Fibroblast of pulmonary artery (primary cell): ENCODE measurements at regions not wholly inside any gene's neighbourhood (a gene's known extent, or its start where the extent isn't known, plus 50 kb on each side); places are given as distances from the start of the nearest gene placed in this dataset.

Source experiments
- DNase-seq: peaks from one replicate; pipeline ENCODE4 v3.0.0-alpha.2; 2010; ENCODE audit warnings: low read depth
- H3K4me3 ChIP-seq: replicated peaks from 2 replicates; pipeline ENCODE4 v1.5.1; 2011; ENCODE audit warnings: low read depth, mild to moderate bottlenecking, control low read depth, low read length, moderate library complexity
- TF ChIP-seq, protein P1 (sequence below): IDR thresholded peaks from 2 replicates; pipeline ENCODE4 v1.5.1; 2011; ENCODE audit warnings: mild to moderate bottlenecking, control low read depth, low read length, inconsistent platforms; ENCODE audit errors: missing control alignments

DNA sequence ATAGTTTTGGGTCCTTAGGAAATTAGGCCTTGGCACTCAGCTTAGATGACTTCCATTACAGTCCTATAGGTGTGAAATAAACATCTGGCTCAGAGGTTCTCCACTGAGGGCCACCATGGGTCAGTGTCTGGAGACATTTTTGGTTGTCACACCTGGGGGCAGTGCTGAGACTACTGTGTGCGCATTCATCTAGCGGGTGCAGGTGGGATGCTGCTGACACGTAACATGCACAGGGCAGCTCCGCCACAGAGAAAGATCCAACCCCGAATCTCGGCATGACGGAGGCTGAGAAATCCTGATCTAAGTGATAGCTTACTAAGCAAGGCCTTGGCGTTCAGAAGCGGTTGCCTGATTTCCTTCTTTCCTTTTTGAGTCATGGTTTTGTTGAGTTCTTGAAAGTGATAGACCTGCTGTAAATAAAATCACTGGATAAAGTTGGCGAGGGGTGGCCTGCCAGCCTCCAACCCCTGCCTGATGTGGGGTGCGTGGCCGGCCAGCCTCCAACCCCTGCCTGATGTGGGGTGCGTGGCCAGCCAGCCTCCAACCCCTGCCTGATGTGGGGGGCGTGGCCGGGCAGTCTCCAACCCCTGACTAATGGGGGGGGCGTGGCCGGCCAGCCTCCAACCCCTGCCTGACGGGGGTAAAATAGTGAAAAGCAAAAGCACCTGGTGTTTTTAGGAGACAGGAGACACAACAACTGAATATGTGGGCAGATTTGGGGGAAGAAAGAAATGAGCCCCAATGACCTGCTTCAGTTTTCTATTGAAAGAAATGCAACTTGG lies 158.1 kb downstream of the CDH26 start:
- no peak overlapping the region for H3K4me3 ChIP-seq
- TF ChIP-seq, protein P1, sequence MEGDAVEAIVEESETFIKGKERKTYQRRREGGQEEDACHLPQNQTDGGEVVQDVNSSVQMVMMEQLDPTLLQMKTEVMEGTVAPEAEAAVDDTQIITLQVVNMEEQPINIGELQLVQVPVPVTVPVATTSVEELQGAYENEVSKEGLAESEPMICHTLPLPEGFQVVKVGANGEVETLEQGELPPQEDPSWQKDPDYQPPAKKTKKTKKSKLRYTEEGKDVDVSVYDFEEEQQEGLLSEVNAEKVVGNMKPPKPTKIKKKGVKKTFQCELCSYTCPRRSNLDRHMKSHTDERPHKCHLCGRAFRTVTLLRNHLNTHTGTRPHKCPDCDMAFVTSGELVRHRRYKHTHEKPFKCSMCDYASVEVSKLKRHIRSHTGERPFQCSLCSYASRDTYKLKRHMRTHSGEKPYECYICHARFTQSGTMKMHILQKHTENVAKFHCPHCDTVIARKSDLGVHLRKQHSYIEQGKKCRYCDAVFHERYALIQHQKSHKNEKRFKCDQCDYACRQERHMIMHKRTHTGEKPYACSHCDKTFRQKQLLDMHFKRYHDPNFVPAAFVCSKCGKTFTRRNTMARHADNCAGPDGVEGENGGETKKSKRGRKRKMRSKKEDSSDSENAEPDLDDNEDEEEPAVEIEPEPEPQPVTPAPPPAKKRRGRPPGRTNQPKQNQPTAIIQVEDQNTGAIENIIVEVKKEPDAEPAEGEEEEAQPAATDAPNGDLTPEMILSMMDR = no peak
- no peak for DNase-seq

DNA sequence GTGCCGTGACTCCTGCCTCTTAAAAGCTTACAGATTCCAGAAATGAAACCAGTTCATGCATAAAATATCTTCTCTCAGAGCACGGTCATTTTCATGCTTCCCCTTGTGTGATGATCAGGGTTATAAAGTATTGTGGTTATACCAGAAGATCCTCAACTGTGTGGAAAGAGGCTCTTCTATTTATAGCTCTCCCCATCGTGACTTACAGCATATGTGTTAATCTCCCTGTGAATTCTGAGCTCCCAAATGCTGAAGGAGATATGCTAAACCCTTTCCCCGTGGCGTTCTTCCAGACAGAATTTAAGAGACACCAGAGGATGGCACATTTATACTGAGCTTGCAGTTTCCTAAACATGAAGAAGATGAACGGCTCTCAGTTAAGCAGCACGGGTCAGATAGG lies 158.8 kb downstream of the CDH26 start:
- no peak overlapping the region for H3K4me3 ChIP-seq
- no peak for DNase-seq
- TF ChIP-seq, protein P1 = no peak

DNA sequence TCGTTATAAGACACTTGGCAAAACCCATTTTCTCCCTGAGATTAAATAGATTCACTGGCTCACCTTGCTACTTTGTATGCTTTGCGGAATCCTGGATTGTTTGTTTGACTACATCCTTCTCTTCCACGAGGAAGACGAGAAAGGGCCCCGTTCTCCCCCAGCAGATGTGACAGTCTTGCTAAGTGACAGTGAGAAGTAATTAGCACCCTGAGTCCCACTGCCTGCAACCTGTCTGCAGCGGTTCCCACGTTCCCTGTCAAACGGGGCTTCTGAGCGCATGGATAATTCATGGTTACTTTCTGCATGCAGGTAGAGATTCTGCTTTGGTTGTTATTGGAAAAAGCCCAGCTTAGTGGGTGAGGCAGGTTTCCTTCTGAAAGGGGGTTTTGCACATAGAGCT lies 163.7 kb downstream of the CDH26 start:
- no peak for DNase-seq
- no peak overlapping the region for H3K4me3 ChIP-seq
- TF ChIP-seq, protein P1 = no peak

DNA sequence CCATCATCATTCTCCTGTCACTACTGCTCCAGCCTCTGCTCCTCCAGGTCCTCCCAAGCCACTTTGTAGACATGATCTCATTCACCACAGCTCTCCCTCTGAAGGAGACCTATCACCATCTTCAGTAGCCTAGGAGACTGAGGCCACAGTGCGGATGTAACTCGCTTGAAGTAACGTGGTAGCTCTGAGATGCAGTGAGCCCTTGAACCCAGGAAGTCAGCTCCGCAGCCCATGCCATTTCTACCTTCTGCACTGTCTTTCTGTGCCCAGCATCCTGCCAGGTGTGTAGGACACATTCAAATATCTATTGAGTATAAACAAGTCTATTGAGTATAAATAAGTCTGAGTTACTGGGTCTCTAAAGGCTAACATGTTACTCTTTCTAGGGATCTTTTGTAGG lies 164.4 kb downstream of the CDH26 start:
- DNase-seq = no peak
- no peak overlapping the region for H3K4me3 ChIP-seq
- TF ChIP-seq, protein P1 = no peak

DNA sequence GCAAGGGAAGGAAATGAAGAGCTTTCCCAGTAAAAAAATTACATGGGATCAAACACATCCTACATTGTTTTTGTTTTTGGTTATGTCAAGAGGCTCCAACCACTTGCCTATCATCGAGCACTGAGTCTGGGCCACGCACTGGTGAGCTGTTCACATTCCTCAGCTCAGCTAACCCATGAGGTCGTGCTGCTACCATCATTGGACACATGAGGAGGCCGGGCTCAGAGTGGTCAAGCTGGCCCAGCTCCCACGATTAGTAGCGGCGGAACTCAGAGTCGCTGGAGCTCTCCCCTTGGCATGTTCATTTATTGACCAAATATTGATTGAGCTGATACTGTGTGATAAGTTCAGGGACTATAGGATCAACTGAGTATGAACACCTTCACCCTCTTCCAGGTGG lies 164.9 kb downstream of the CDH26 start:
- no peak overlapping the region for H3K4me3 ChIP-seq
- no peak for DNase-seq
- TF ChIP-seq, protein P1 = no peak

DNA sequence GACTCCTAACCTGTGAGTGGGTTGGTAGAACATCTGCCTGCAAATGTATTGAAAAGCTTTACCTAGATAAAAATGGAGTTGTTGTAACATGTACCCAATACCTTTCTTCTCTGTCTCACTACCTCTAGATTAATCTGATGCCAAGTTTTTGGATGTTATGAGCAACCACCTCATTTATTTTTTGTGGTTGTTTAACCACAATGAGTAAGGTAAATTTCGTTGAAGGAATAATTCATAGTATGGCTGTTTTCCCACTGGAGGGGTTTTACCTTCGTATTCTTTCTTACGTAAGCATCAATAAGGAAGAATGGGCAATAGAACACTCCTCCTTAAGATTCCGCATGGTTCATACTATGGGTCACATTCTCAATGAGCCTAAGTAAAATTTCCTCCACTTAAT lies 165.4 kb downstream of the CDH26 start:
- DNase-seq = no peak
- H3K4me3 ChIP-seq = no peak overlapping the region

More for the DNA sequence above, 165.4 kb downstream of the CDH26 start:
- TF ChIP-seq, protein P1 = no peak
